Uterus (tissue), 3 donors: ENCODE measurements at regions not wholly inside any gene's neighbourhood (a gene's known extent, or its start where the extent isn't known, plus 50 kb on each side); places are given as distances from the start of the nearest gene placed in this dataset.

Source experiments
- DNase-seq, 2 donors: peaks; one replicate each; pipeline ENCODE4 v3.0.0-alpha.2; 2019 to 2020
- H3K27ac ChIP-seq, 2 donors: fragments of 200-600 bp; sonication (generic); 1 replicate in 1 of 2; 2 replicates in 1 of 2; pipeline ENCODE4 v1.5.1; 2016 to 2018
- H3K27me3 ChIP-seq, 2 donors: fragments of 200-600 bp; sonication (generic); one replicate each; pipeline ENCODE4 v1.5.1; 2018 to 2019; ENCODE audit warnings: control low read depth in 1 of 2
- H3K36me3 ChIP-seq, 2 donors: fragments of 200-600 bp; sonication (generic); one replicate each; pipeline ENCODE4 v1.5.1; 2019; ENCODE audit warnings: control low read depth in 1 of 2
- H3K4me1 ChIP-seq, 2 donors: fragments of 200-600 bp; sonication (generic); one replicate each; pipeline ENCODE4 v1.5.1; 2018 to 2019; ENCODE audit warnings: control low read depth in 1 of 2
- H3K4me3 ChIP-seq, 2 donors: fragments of 200-600 bp; sonication (generic); 1 replicate in 1 of 2; 2 replicates in 1 of 2; pipeline ENCODE4 v1.5.1; 2018 to 2019; ENCODE audit warnings: mild to moderate bottlenecking in 1 of 2
- H3K9me3 ChIP-seq, 2 donors: fragments of 200-600 bp; sonication (generic); one replicate each; pipeline ENCODE4 v1.5.1; 2019; ENCODE audit warnings: control low read depth in 1 of 2
- CTCF ChIP-seq, 4 experiments: fragments of 200-600 bp in 2 of 4; fragments of 450-650 bp in 2 of 4; sonication (generic) in 2 of 4; IDR thresholded peaks; one replicate each; pipeline ENCODE4 v1.5.1; 2016 to 2019; ENCODE audit warnings: antibody characterized with exemption in 4 of 4, mild to moderate bottlenecking in 2 of 4, moderate library complexity in 1 of 4
- POLR2A ChIP-seq, 2 donors: fragments of 450-650 bp; IDR thresholded peaks; one replicate each; pipeline ENCODE4 v1.6.1; 2016; ENCODE audit warnings: antibody characterized with exemption in 2 of 2, mild to moderate bottlenecking in 1 of 2, moderate library complexity in 1 of 2
- intact Hi-C: fragments of 100-400 bp; cut with DNase I; formaldehyde crosslinking; loops from one replicate; pipeline ENCODE4 v1.15.1; 2023; ENCODE audit warnings: low total_unique reads
- donor health status: DM: yes; HTN: yes; CAD: no.

- Histone ChIP-seq H3K4me3 (no peak overlapping the region), H3K27me3 (no peaks in the 10 kb centered on the region), H3K9me3 (no peaks in the 10 kb centered on the region), H3K27ac (no peak overlapping the region), H3K36me3 (no peaks in the 10 kb centered on the region), H3K4me1 (peaks cover 0 to 6% of the 10 kb centered on the region in 2 donors)
- DNase-seq, result no peak
- TF ChIP-seq CTCF (IDR thresholded peaks at IDR 0.05) (no peak), POLR2A (IDR thresholded peaks at IDR 0.05) (no peak)
- intact Hi-C loops, result no loop called here
Measured at GRCh38 chr9:80793706-80794105, 895.6 kb downstream of the TLE1 start.

- Histone ChIP-seq H3K4me3 (no peak overlapping the region), H3K36me3 (no peaks in the 10 kb centered on the region), H3K9me3 (no peaks in the 10 kb centered on the region), H3K27me3 (no peaks in the 10 kb centered on the region), H3K27ac (no peak overlapping the region), H3K4me1 (peaks cover 0 to 4% of the 10 kb centered on the region in 2 donors)
- no peak for DNase-seq
- TF ChIP-seq POLR2A (IDR thresholded peaks at IDR 0.05), result no peak
- no peak for TF ChIP-seq CTCF (IDR thresholded peaks at IDR 0.05)
- intact Hi-C loops, result no loop called here
Measured at GRCh38 chr9:80792726-80793125, 896.6 kb downstream of the TLE1 start.

GRCh38 chr9:80791836-80792235 is 897.5 kb downstream of the TLE1 start:
- intact Hi-C loops, result no loop called here
- H3K9me3 ChIP-seq, result no peaks in the 10 kb centered on the region
- no peak overlapping the region for H3K4me3 ChIP-seq
- H3K27ac ChIP-seq, result no peak overlapping the region
- H3K27me3 ChIP-seq, result no peaks in the 10 kb centered on the region
- TF ChIP-seq CTCF (IDR thresholded peaks at IDR 0.05), result no peak
- no peak for TF ChIP-seq POLR2A (IDR thresholded peaks at IDR 0.05)
- no peak for DNase-seq
- H3K36me3 ChIP-seq, result no peaks in the 10 kb centered on the region
- H3K4me1 ChIP-seq, result no peaks in the 10 kb centered on the region

GRCh38 chr9:80790764-80791163 is 898.6 kb downstream of the TLE1 start:
- Histone ChIP-seq H3K9me3 (no peaks in the 10 kb centered on the region), H3K4me1 (no peaks in the 10 kb centered on the region), H3K27ac (no peak overlapping the region), H3K4me3 (no peak overlapping the region), H3K27me3 (no peaks in the 10 kb centered on the region), H3K36me3 (no peaks in the 10 kb centered on the region)
- intact Hi-C loops, result no loop called here
- no peak for DNase-seq
- no peak for TF ChIP-seq CTCF (IDR thresholded peaks at IDR 0.05)
- no peak for TF ChIP-seq POLR2A (IDR thresholded peaks at IDR 0.05)

GRCh38 chr9:80789831-80790230 is 899.5 kb downstream of the TLE1 start:
- no peak overlapping the region for H3K27ac ChIP-seq
- TF ChIP-seq CTCF (IDR thresholded peaks at IDR 0.05), result no peak
- no peak for DNase-seq
- intact Hi-C loops, result no loop called here
- H3K27me3 ChIP-seq, result no peaks in the 10 kb centered on the region
- H3K4me1 ChIP-seq, result no peaks in the 10 kb centered on the region
- no peaks in the 10 kb centered on the region for H3K36me3 ChIP-seq
- H3K4me3 ChIP-seq, result no peak overlapping the region
- H3K9me3 ChIP-seq, result no peaks in the 10 kb centered on the region
